C4-2B (cell line): ENCODE measurements at regions not wholly inside any gene's neighbourhood (a gene's known extent, or its start where the extent isn't known, plus 50 kb on each side); places are given as distances from the start of the nearest gene placed in this dataset.

Experiments
- CTCF ChIP-seq: fragments of 450-650 bp; conservative IDR thresholded peaks from 2 replicates; pipeline ENCODE4 v1.5.1; 2017; ENCODE audit warnings: mild to moderate bottlenecking
- ZFX ChIP-seq: fragments of 450-650 bp; IDR thresholded peaks from 2 replicates; pipeline ENCODE4 v1.6.1; 2017

DNA sequence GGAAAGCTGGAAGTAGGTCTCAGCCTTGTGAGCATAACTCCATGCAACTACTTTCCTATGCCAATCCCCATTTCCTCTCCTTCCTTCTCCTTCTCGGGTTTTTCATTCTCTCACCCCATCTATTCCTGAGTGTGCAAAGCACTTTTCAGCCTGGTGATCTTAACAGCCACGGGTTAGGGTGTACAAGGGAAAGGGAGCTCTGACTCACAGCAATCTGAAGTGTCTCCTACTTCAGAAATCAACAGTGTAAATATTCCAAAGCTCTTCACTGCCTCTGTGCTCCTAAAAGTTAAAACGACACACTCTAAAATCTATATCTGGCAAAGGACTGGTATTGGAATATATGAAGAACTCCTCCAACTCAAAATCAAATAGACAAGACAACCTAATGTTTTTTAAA is 268.0 kb upstream of the IRX3 start:
- TF ChIP-seq CTCF (no peak), ZFX (no peak)
